Progenitor cell of endocrine pancreas (in vitro differentiated cells): ENCODE measurements at regions not wholly inside any gene's neighbourhood (a gene's known extent, or its start where the extent isn't known, plus 50 kb on each side); places are given as distances from the start of the nearest gene placed in this dataset.

Experiments used
- DNase-seq: peaks from one replicate; pipeline ENCODE4 v3.0.0; 2021; ENCODE audit warnings: low spot score; ENCODE audit not compliant: unreplicated experiment
- H3K27ac Mint-ChIP-seq: 2 replicates; pipeline ENCODE4 v1.8.0; 2021; ENCODE audit warnings: mild to moderate bottlenecking, moderate library complexity, mixed read lengths
- H3K27me3 Mint-ChIP-seq: 2 replicates; pipeline ENCODE4 v1.8.0; 2021; ENCODE audit warnings: mixed read lengths
- H3K36me3 Mint-ChIP-seq: 2 replicates; pipeline ENCODE4 v1.8.0; 2022; ENCODE audit warnings: mixed read lengths; ENCODE audit not compliant: insufficient read depth
- H3K4me1 Mint-ChIP-seq: 2 replicates; pipeline ENCODE4 v1.8.0; 2021; ENCODE audit warnings: low read depth, mixed read lengths
- H3K4me3 Mint-ChIP-seq: 2 replicates; pipeline ENCODE4 v1.8.0; 2021; ENCODE audit warnings: low read depth, mild to moderate bottlenecking, moderate library complexity, mixed read lengths
- H3K9me3 Mint-ChIP-seq: 2 replicates; pipeline ENCODE4 v1.8.0; 2021; ENCODE audit warnings: low read depth, mixed read lengths
- CTCF ChIP-seq: fragments of 200-600 bp; sonication (generic); IDR thresholded peaks from one replicate; pipeline ENCODE4 v1.5.0; 2021; ENCODE audit warnings: antibody characterized with exemption, mild to moderate bottlenecking; ENCODE audit not compliant: unreplicated experiment

- no peak for TF ChIP-seq CTCF
- H3K27me3 Mint-ChIP-seq = no peaks in the 10 kb centered on the region
- DNase-seq = no peak
- peaks cover 2% of the 10 kb centered on the region for H3K36me3 Mint-ChIP-seq
- H3K4me3 Mint-ChIP-seq = no peak overlapping the region
- no peak overlapping the region for H3K27ac Mint-ChIP-seq
- H3K9me3 Mint-ChIP-seq = peaks cover 13% of the 10 kb centered on the region
- no peaks in the 10 kb centered on the region for H3K4me1 Mint-ChIP-seq
Measured at GRCh38 chrX:113966791-113967190, 617.1 kb upstream of the HTR2C start.

- H3K36me3 Mint-ChIP-seq = no peaks in the 10 kb centered on the region
- peaks cover 3% of the 10 kb centered on the region for H3K9me3 Mint-ChIP-seq
- H3K27me3 Mint-ChIP-seq = no peaks in the 10 kb centered on the region
- no peaks in the 10 kb centered on the region for H3K4me1 Mint-ChIP-seq
- H3K4me3 Mint-ChIP-seq = no peak overlapping the region
- no peak for DNase-seq
- H3K27ac Mint-ChIP-seq = no peak overlapping the region
- no peak for TF ChIP-seq CTCF
Measured at GRCh38 chrX:113962343-113962742, 621.5 kb upstream of the HTR2C start.

GRCh38 chrX:113959912-113960626 lies 623.8 kb upstream of the HTR2C start:
- no peak overlapping the region for H3K27ac Mint-ChIP-seq
- no peaks in the 10 kb centered on the region for H3K4me1 Mint-ChIP-seq

GRCh38 chrX:113956936-113957335 lies 627.0 kb upstream of the HTR2C start:
- no peak overlapping the region for H3K4me3 Mint-ChIP-seq
- H3K9me3 Mint-ChIP-seq = peaks cover under 1% of the 10 kb centered on the region
- no peaks in the 10 kb centered on the region for H3K27me3 Mint-ChIP-seq
- H3K4me1 Mint-ChIP-seq = no peaks in the 10 kb centered on the region
- no peak for DNase-seq
- no peak overlapping the region for H3K27ac Mint-ChIP-seq
- no peak for TF ChIP-seq CTCF
- no peaks in the 10 kb centered on the region for H3K36me3 Mint-ChIP-seq

More at GRCh38 chrX:113959912-113960626, 623.8 kb upstream of the HTR2C start:
- H3K36me3 Mint-ChIP-seq = no peaks in the 10 kb centered on the region
- no peak for TF ChIP-seq CTCF
- no peaks in the 10 kb centered on the region for H3K27me3 Mint-ChIP-seq
- no peak for DNase-seq
- H3K9me3 Mint-ChIP-seq = no peaks in the 10 kb centered on the region
- no peak overlapping the region for H3K4me3 Mint-ChIP-seq

GRCh38 chrX:113954297-113954696 lies 629.6 kb upstream of the HTR2C start:
- DNase-seq = no peak
- Mint-ChIP-seq H3K4me1 (no peaks in the 10 kb centered on the region), H3K4me3 (no peak overlapping the region), H3K27ac (no peak overlapping the region), H3K36me3 (peaks cover 2% of the 10 kb centered on the region), H3K27me3 (no peaks in the 10 kb centered on the region), H3K9me3 (peaks cover 8% of the 10 kb centered on the region)
- TF ChIP-seq CTCF = no peak
